Astrocyte (in vitro differentiated cells and primary cell): ENCODE measurements at regions not wholly inside any gene's neighbourhood (a gene's known extent, or its start where the extent isn't known, plus 50 kb on each side); places are given as distances from the start of the nearest gene placed in this dataset.
"Not testable (repeated sequence)": the region's sequence is repeated elsewhere in the genome, so short reads cannot be mapped to it uniquely, and the experiment has no call there.

ENCODE experiments used
- EZH2 ChIP-seq: IDR thresholded peaks from 2 replicates; pipeline ENCODE4 v1.6.1; 2012; ENCODE audit warnings: mild to moderate bottlenecking, low read length, inconsistent platforms; ENCODE audit not compliant: insufficient read depth
- TF ChIP-seq, protein P1 (sequence below): IDR thresholded peaks from 2 replicates; pipeline ENCODE4 v1.5.1; 2011; ENCODE audit warnings: low read depth, mild to moderate bottlenecking, inconsistent platforms, low read length, moderate library complexity; ENCODE audit not compliant: insufficient read depth

DNA sequence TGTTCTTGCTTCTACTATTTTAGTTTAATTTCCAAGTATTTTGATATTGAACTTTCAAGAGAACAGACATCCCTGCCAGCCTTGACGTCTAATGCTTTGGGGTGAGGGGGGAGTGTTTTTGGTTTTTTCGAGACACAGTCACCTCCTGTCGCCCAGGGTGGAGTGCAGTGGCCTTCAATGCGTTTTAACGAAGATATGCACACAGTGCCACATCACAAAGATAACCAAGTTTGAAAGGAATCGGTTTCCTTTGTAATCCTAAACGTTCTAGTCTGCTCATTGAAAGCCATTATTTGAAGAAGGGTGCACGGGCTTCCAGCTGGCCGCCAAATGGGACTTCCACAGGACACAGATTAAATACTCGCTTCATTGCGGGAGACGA lies 52.3 kb downstream of the PPIAL4A start:
- TF ChIP-seq, protein P1, sequence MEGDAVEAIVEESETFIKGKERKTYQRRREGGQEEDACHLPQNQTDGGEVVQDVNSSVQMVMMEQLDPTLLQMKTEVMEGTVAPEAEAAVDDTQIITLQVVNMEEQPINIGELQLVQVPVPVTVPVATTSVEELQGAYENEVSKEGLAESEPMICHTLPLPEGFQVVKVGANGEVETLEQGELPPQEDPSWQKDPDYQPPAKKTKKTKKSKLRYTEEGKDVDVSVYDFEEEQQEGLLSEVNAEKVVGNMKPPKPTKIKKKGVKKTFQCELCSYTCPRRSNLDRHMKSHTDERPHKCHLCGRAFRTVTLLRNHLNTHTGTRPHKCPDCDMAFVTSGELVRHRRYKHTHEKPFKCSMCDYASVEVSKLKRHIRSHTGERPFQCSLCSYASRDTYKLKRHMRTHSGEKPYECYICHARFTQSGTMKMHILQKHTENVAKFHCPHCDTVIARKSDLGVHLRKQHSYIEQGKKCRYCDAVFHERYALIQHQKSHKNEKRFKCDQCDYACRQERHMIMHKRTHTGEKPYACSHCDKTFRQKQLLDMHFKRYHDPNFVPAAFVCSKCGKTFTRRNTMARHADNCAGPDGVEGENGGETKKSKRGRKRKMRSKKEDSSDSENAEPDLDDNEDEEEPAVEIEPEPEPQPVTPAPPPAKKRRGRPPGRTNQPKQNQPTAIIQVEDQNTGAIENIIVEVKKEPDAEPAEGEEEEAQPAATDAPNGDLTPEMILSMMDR, result not testable (repeated sequence)
- not testable (repeated sequence) for TF ChIP-seq EZH2
